Activated T-helper 9 cell treated with anti-CD3 and anti-CD28 coated beads, Interleukin-2, amount 50 U/mL, for 16 hours (primary cell): ENCODE measurements at regions not wholly inside any gene's neighbourhood (a gene's known extent, or its start where the extent isn't known, plus 50 kb on each side); places are given as distances from the start of the nearest gene placed in this dataset.

Experiments
- DNase-seq: peaks from one replicate; pipeline ENCODE4 v3.0.0-alpha.2; 2020; ENCODE audit warnings: low read depth

DNA sequence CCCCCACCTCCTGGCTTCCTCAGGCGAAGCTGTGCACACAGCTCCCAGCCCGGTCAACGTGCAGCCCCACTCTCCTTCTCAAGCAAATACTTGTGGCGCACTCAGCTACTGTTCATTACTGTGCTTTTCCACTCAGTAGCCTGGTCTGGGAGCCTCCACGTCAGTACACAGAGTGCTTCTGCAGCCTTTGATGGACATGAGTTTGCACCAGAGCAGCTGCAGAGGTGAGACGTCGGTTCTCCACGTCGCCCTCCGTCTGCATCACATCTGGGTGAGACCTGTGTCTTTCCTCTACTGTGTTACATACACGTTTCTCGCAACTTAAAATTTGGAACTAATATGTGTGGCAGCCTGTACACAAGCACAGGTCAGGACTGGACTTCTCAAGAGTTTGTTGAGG, 334.3 kb downstream of the C16orf95 start:
- DNase-seq, result no peak

DNA sequence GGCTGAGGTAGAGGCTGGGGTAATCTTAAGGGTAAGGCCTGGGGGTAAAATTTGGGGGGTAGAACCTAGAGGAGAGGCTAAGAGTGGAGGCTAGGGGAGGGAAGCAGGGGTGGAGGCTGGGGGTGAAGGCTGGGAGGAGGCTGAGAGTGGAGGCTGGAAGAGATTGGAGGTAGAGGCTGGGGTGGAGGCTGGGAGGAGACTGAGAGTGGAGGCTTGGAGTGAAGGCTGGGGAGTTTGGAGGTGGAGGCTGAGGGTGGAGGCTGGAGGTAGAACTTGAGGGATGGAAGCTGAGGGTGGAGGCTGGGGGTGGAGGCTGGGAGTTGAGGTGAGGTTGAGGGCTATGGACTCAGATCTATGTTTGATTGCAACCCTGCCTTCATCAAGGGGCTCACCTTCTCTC, 333.6 kb downstream of the C16orf95 start:
- no peak for DNase-seq

DNA sequence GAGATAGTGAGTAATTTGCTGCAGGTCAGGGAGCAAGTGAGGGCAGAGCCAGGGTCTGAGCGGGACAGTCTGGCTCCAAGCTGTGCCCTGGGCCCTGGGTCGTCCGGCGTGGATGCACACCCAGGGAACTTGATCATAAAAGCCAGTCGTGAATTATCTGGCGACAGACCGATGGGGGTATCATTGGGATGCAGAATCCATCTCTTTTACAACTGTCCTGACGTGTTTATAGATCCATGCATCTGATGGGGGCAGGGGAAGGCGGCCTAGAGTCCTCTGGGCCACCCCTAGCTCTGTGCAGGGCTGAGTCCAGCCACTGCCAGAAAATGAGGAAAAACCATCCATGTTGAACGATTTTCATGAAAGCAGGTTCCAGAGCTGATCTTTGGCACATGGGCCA, 332.8 kb downstream of the C16orf95 start:
- no peak for DNase-seq

DNA sequence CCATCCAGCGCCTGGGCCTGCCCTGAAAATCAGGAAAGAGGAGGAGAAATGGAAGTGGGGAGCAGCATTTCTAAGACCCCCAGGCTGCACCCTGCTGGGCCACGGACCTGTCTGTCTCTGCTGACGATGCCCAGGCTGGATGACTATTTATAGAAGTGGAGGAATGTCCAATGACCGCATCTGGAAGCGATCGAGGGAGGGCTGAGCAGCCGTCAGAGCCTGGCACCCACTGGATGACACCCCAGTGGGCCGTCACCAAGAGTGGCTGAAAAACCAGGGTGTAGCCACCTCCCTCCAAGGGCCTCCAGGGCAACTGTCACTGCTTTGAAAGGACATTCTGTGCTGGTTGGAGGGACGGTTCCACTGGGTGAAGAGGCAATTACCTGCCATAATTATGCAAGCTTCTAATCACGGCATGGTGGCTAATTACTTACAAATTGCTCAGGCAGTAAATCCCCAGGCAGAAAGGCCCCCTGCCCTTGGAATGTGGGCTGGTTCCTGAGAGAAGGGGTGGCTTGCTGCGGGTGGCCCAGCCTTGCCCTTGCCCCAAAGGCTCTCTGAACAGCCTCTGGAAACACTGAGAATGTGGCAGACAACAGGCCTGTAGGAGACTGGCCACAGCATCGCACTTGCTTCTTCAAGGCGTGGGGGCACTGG, 332.1 kb downstream of the C16orf95 start:
- DNase-seq, result no peak

DNA sequence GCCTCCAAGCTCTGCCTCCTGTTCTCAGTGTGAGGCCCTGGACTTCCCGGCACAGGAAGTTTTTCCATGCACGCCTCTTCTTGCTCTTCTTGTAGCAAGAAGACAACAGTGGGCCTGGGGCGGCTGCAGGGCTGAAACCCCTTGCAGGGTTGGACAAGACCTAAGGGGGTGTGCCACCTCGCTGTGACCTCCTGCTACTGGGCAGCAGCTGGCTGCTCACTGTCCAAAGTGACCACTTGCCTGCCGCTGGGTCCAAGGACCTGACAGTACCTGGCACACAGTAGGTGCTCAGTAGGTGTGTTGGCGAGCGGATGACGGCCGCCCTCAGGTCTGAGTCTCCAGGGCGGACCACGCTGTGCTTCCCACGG, 331.6 kb downstream of the C16orf95 start:
- no peak for DNase-seq

DNA sequence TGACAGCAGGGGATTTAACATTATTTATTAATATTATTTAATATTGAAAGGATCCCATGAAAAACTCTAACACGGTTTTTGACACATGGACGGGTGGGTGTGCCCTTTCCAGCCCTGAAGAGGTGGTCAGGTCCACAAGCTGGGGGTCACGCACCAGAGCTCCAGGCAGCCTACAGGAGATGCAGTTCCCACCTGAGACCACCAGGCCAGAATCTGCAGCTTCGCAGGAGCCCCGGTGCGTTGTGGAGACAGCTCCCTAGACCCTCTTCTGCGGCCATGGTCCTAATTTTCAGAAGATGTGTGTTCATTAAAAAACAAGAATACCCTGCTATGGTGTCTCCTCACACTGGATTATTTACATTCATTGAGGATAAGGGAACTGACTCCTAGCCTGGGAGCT, 331.1 kb downstream of the C16orf95 start:
- no peak for DNase-seq

DNA sequence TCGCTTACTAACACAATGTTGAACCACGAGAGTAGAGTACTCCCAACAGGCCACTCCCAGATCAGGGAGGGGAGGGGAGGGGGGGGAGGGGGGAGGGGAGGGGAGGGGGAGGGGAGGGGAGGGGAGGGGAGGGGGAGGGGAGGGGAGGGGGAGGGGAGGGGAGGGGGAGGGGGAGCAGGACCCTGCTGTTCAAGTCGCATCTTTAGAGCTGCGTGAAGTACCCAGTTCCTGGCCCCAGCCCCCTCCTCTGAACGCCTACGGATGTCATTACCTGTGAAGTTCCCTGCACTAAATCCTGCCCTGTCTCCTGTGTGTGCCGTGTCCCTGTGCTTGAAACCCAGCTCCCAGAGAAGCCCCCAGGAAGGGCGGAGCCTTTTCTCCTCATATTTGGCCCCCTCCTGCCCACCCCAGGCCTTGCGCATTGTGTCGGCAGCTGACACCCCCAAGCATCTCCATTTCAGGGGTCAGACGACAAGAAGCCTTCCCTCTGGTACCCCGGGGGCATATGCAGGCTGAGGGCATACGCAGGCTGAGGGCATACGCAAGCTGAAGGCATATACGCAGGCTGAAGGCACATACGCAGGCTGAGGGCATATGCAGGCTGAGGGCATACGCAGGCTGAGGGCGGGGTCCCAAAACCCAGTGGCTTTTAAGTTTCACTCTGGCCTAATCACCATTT, 330.2 kb downstream of the C16orf95 start:
- DNase-seq, result no peak

DNA sequence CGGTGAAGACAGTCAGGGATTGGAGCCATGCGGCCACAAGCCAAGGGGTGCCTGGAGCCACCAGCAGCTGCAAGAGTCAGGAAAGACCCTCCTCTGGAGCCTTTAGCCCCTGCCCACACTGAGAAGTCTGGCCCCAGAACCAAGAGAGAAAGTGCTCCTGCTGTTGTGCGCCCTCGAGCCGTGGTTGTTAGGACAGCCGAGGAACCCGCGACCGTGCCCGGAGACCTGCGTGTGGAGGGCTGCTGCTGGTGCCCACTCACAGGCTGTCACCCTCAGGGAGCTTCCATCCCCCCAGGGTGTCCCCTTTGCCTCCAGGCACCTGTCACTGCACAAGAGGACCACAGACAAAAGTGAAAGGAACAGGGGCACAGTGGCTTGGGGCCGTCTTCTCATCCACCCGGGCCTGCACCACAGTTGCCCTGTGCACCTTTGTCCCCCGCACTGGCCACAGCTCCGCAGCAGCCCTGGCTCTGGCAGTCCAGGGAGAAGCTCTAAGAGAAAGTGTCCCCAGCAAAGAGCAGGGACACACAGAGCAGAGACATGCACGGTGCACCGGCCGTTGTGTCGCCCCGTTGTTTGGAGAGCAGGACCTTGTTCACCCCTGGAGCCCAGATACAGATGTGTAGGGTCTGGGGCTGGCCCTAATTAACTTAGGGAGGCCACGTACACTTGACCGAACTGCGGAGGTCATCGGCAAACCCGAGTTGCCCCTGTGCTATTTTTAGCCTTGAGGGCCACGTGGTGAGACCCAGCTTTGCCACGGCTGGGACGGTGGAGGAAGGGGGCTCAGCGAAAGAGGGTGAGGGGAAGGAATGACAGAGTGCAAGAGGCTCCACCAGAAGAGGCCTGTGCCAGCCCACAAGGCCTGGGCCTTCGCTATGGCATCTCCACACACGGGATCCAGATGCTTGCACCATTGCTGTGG, 329.2 kb downstream of the C16orf95 start:
- DNase-seq, result no peak

DNA sequence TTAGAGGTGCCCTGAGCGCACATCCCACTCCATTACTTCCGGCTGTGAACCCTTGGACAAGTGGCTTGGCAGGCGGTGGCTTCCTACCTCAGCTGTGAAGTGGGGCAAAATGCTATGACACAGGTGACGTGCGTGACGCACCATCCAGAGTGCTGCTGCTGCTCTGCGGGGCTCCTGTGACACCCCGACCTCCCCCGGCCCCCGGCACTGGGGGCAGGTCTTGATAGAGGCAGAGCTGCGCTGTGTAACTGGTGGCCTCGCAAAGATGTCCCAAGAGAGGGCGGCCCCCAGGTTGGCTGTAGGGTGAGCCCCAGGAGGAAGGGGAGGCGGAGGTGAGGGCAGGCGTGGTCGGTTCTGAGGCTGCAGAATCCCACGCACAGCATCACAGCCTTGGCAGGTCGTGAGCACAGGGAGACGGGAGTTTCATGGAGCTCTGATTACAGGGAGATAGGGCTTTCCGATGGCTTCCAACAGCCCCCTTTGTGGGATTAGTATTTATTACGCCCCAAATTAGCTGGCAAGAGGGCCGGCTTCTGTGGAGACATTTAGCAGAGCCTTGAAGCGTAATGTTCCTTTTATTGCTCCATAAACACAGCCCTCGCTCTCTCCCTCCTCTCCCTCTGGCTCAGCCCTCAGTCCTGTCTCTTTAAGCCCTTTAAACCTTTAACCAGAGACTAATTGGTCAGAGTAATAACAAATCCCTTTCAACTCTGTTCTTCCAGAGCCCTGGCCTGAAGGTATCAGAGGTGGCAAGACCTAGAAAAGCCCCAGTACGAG, 328.1 kb downstream of the C16orf95 start:
- no peak for DNase-seq

DNA sequence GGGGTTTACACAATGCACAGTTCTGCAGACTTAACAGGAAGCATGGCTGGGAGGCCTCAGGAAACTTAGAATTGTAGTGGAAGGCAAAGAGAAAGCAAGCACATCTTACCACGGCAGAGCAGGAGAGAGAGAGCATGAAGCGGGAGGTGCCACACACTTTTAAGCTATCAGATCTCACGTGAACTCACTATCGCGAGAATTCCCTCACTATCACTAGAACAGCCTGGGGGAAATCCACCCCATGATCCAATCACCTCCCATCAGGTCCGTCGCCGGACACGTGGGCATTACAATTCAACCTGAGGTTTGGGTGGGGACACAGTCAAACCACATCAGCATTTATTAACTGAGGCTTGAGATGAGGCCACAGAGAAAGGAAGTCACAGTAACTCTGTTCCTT, 326.7 kb downstream of the C16orf95 start:
- DNase-seq, result no peak

DNA sequence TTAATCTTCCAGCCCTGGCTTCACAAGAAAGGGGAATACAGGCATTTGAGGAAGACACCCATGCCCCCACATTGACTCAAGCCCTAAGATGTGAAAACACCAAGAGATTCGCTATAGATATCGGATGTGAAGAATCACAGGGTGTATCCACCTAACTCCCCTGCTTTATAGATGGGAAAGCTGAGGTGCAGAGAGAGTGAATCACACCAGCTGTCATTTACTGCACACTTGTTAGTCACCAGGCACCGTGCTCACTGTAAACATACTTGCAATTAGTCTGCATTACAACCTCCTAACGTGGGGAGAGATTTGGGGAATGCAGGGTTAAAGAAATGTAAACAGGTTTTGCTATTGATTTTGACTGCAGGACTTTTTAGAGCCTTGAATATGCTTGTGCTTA, 325.5 kb downstream of the C16orf95 start:
- no peak for DNase-seq

DNA sequence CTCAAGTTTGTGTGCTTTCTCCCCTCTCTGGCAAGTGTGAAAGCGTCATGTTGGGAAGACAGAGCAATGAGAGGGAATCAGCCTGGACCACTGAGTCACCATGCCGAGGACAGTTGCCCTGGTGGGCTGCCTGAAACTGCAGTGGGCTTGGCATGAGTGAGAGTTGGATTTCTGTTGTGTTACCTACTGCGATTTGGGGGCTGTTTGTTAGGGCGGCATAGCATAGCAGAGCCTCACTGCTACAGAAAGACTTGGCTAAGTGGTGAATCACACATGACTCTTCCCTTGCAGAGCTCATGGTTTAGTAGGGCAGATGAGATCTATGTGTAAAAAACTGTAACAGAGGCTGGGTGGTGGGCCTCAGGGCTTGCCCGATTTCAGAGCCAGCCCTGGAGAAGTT, 324.6 kb downstream of the C16orf95 start:
- DNase-seq, result no peak

DNA sequence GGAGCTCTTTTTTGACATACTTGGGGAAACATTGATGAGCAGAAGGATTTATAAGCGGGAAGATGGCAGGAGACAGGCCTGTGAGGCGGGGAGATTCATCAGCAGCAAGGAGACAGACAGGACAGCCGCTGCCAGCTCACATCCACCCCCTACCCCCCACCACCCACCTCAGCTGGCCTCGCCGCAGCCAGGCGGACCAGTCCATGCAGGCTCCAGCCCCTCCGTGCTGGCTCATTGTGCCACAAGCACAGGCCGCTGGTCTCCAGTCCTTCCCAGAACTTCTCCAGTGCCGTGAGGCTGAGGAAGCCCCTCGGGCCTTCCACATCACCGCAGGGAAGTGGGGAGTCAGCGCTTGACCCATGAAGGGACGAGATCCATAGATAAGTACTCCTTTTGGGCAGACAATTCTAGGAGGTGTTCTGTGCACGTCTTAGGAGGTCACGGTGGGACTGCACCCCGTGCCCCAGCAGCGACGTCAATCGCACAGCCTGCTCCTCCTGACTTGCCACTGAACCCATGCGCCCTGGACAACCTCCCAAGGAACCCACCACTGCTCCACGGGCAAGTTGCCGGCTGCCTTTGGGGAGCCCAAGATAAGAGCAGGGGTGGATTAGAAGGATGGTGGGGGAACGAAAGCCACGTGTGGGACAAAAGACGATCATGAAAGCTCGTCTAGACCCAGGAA, 323.6 kb downstream of the C16orf95 start:
- no peak for DNase-seq

DNA sequence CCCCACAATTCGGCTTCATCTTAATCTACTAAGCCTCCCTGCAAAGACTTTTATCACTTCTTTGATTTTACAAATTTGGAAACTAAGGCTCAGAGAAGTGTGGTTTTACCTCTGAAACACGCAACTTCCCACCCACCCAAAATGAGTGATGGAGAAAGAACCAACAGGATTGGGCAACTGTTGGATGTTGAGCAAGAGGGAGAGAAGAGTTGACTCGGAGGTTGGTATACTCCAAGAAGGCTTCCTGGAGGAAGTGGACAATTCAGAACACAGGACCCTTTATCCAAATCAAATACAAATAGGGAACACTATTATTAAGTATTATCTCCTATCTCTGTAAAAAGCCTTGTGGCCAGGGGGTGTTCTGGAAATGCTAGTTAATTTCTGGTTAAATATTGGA, 323.0 kb downstream of the C16orf95 start:
- no peak for DNase-seq

DNA sequence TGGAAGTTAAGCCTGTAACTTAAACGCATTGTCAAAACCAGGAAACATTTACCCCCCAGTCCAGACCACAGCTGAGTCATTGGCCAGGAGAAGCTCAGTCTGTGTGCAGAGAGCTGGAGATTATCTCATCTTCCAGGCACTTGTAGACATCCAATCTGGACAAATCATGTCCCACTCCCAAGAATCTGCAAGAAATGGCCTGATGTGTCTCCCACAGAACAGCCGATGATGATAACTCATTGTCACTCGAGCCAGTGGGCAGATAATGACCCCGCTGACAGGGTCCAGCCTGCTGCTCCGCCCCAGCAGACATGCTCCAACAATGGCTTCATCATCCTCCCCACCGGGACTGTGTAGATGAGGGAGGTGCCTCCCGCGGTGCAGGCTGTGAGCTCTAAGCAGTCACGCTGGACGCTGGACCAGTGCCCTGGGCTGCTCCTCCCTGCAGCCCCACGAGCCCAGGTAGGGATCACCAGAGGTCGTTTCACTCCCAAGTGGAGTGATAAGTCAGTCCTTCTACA, 322.5 kb downstream of the C16orf95 start:
- DNase-seq, result no peak

DNA sequence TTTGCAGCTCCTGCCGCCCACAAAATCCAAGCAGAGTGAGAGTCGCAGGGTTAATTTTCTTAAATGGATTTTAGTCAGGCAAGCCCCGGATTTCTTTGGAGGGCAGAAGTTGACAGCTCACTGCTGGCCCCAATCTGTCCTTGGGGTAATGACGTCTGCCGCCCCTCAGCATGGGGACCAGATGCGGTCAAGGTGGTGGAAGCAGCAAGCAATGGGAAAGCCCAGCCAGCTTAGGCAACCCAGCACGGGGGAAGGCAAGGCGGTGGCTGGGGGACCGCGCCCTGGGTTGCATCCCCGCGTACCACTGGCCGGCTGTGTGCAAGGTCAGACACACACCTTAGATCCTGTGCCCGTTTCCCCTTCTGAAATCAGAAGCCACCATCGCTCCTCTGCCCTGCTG, 321.7 kb downstream of the C16orf95 start:
- no peak for DNase-seq

DNA sequence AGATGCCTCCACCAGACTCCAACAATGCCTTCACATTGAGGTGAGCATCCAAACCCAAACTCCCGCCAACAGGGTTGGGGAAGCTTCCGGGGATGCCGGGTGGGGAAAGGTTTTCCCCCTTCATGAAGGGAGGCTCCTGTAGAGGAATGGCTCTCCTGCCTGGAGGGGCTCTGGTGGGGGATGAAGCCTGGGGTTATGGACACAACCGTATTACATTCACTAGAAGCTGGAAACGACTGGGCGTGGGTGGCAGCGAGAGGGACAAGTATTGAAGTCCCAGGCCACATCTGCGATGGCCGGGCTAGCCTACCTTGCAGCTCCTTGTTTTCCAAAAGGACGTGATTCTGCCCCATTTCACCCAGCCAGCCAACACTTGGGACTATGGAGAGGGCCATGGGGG, 321.1 kb downstream of the C16orf95 start:
- DNase-seq, result no peak

DNA sequence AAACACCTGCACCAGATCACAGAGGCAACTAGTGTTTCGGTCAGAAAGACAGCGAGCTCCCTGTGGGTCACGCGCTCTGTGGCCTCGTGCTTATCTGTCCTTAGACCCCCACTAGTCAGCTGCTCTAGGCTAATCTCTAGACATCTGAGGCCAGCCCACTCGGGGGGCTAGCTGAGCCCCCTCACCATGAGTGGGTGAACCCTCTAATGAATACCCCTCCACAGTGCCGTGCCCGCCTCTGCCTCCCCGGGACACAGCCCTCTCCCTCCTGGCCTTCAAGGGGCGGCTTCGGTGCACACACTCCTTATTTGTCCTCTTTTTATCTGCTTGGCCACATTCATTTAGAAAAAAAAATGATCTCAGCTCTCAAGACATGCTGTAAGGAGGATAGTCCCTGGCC, 320.1 kb downstream of the C16orf95 start:
- DNase-seq, result no peak

DNA sequence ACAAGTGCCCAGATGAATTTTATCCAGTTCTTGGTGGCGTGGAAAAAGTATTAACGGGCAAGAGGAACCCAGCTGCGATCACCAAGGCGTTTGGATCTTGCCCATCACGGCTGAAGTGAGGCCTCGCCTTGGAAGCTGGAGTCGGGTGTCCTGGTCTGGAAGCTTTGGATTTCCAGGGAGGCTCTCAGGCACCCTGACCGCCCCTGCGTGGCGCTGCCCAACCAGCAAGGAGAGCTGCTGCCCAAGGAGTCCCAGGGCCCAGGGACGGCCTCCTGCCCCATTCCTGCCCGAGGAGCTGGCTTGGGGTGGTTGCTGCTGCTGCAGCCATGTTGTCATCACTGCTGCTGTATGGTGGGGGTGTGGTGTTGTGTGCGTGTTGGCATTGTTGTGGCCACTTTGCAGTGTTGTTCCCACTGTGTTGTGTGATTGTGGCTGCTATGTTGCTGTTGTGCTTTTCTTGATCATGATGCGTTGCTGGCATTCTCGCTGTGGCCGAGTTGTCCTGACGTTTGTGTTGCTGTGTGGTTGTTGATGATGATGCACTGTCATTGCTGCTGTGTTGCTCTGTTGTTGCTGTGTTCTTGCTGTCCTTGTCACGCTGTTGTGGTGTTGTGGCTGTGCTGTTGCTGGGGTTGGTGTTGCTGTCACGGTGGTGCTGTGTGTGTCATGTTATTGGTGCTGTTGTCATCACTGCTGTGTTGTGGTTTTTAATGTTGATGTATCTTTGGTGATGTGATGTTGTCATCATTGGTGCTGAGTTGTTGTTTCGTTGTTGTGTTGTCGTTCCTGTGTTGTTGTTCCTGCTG, 318.8 kb downstream of the C16orf95 start:
- DNase-seq, result no peak

DNA sequence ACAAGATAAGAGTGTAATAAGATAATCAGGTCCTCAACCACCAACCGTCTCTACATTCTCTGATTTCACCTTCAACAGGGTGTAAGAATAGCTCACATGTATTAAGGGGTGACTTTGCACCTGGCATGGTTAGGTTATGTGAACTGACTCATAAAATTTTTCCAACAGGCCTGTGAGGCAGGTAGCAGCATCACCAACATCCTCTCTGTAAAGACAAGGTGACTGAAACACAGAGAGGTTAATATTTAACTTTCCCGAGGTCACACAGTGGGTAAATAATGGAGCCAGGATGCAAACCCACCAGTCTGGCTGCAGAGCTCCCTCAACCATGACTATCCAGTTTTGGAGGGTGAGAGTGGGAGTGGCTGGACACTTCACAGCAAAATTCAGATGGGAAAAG, 317.2 kb downstream of the C16orf95 start:
- no peak for DNase-seq
